ENCODE measurements at regions not wholly inside any gene's neighbourhood (a gene's known extent, or its start where the extent isn't known, plus 50 kb on each side); places are given as distances from the start of the nearest gene placed in this dataset.

GRCh38 chr9:124084087-124084486 is 72.5 kb downstream of the LHX2 start:
- TF ChIP-seq CTCF (IDR thresholded peaks at IDR 0.05), result no peak
- no peak for TF ChIP-seq POLR2A (IDR thresholded peaks at IDR 0.05)
- TF ChIP-seq EP300 (IDR thresholded peaks at IDR 0.05), result no peak

Measured in sigmoid colon (tissue), 4 donors.